PFSK-1 (cell line): ENCODE measurements at regions not wholly inside any gene's neighbourhood (a gene's known extent, or its start where the extent isn't known, plus 50 kb on each side); places are given as distances from the start of the nearest gene placed in this dataset.

Experiments used
- POLR2AphosphoS5 ChIP-seq: IDR thresholded peaks from 2 replicates; pipeline ENCODE4 v1.6.1; 2012; ENCODE audit warnings: low read depth, mild to moderate bottlenecking, control low read depth, low read length, moderate library complexity
- REST ChIP-seq, 2 experiments: IDR thresholded peaks; 2 replicates each; pipeline versions ENCODE4 v1.6.1 to v1.8.0; 2011 to 2012; ENCODE audit warnings: low read depth in 2 of 2, low read length in 2 of 2, control low read depth in 1 of 2, inconsistent platforms in 1 of 2, mild to moderate bottlenecking in 1 of 2, moderate library complexity in 1 of 2; ENCODE audit not compliant: insufficient read depth in 1 of 2
- TAF1 ChIP-seq: IDR thresholded peaks from 2 replicates; pipeline ENCODE4 v1.6.1; 2012; ENCODE audit warnings: low read length, control low read depth, borderline replicate concordance; ENCODE audit not compliant: insufficient read depth

GRCh38 chr5:2130361-2130760 lies 247.6 kb upstream of the IRX4 start:
- TF ChIP-seq POLR2AphosphoS5 (no peak), TAF1 (no peak), REST (IDR thresholded peaks at IDR 0.05; ENCODE audit: insufficient read depth in 1 of 2, low read depth in 2 of 2, low read length in 2 of 2) (no peak)
